ENCODE measurements at regions not wholly inside any gene's neighbourhood (a gene's known extent, or its start where the extent isn't known, plus 50 kb on each side); places are given as distances from the start of the nearest gene placed in this dataset.

DNA sequence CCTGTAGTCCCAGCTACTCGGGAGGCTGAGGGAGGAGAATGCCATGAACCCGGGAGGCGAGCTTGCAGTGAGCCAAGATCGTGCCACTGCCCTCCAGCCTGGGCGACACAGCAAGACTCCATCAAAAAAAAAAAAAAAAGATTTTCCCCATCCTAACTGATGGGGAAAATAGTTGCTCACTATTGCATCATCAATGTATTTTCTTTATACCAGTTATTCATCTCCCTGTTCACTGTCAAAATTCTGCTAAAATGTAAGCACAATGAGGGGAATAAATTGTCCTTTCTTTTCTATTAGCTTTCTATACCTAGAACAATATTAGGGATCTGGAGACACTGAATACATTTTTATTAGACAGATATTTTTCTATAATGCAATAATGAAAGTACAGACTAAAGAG, 561.3 kb downstream of the CCER1 start:
- Histone ChIP-seq H3K9me2 (replicated peaks; ENCODE audit: control insufficient read depth, low read length) (no peaks in the 10 kb centered on the region), H3K36me3 (ENCODE audit: control insufficient read depth, low read length) (no peaks in the 10 kb centered on the region), H3K27ac (ENCODE audit: low read depth, low read length) (no peak overlapping the region), H3K4me2 (ENCODE audit: low read length) (no peak overlapping the region), H3K4me3 (ENCODE audit: low read length) (no peak overlapping the region), H3F3A (ENCODE audit: control insufficient read depth, insufficient read depth) (no peaks in the 10 kb centered on the region), H3K9me3 (ENCODE audit: control insufficient read depth, insufficient read depth, low read length) (no peaks in the 10 kb centered on the region), H4K20me1 (ENCODE audit: control insufficient read depth, insufficient read depth, low read depth, low read length) (no peaks in the 10 kb centered on the region), H3K4me1 (ENCODE audit: control insufficient read depth, low read length) (no peaks in the 10 kb centered on the region), H3K79me2 (ENCODE audit: control insufficient read depth, low read length) (no peaks in the 10 kb centered on the region), H3K27me3 (ENCODE audit: control insufficient read depth, low read length) (no peaks in the 10 kb centered on the region)
- TF ChIP-seq CTCF (IDR thresholded peaks at IDR 0.05; ENCODE audit: low read depth, low read length, poor library complexity, severe bottlenecking) (no peak), EZH2phosphoT487 (IDR thresholded peaks at IDR 0.05; ENCODE audit: borderline replicate concordance, low read length) (no peak)

- no peaks in the 10 kb centered on the region for H3K36me3 ChIP-seq (ENCODE audit: control insufficient read depth, low read length)
- no peaks in the 10 kb centered on the region for H3F3A ChIP-seq (ENCODE audit: control insufficient read depth, insufficient read depth)
- H4K20me1 ChIP-seq (ENCODE audit: control insufficient read depth, insufficient read depth, low read depth, low read length): no peaks in the 10 kb centered on the region
- no peak overlapping the region for H3K4me2 ChIP-seq (ENCODE audit: low read length)
- H3K4me1 ChIP-seq (ENCODE audit: control insufficient read depth, low read length): no peaks in the 10 kb centered on the region
- no peak overlapping the region for H3K4me3 ChIP-seq (ENCODE audit: low read length)
- TF ChIP-seq EZH2phosphoT487 (IDR thresholded peaks at IDR 0.05; ENCODE audit: borderline replicate concordance, low read length) (no peak), CTCF (IDR thresholded peaks at IDR 0.05; ENCODE audit: low read depth, low read length, poor library complexity, severe bottlenecking) (no peak)
- no peaks in the 10 kb centered on the region for H3K79me2 ChIP-seq (ENCODE audit: control insufficient read depth, low read length)
- H3K27ac ChIP-seq (ENCODE audit: low read depth, low read length): no peak overlapping the region
- H3K9me2 ChIP-seq (replicated peaks; ENCODE audit: control insufficient read depth, low read length): no peaks in the 10 kb centered on the region
- no peaks in the 10 kb centered on the region for H3K9me3 ChIP-seq (ENCODE audit: control insufficient read depth, insufficient read depth, low read length)
- H3K27me3 ChIP-seq (ENCODE audit: control insufficient read depth, low read length): no peaks in the 10 kb centered on the region
These were observed 561.9 kb downstream of the CCER1 start for GRCh38 chr12:90393089-90393488.

GRCh38 chr12:90390947-90391346, 564.0 kb downstream of the CCER1 start:
- H4K20me1 ChIP-seq (ENCODE audit: control insufficient read depth, insufficient read depth, low read depth, low read length): no peaks in the 10 kb centered on the region
- no peaks in the 10 kb centered on the region for H3K9me2 ChIP-seq (replicated peaks; ENCODE audit: control insufficient read depth, low read length)
- no peaks in the 10 kb centered on the region for H3F3A ChIP-seq (ENCODE audit: control insufficient read depth, insufficient read depth)
- TF ChIP-seq CTCF (IDR thresholded peaks at IDR 0.05; ENCODE audit: low read depth, low read length, poor library complexity, severe bottlenecking): no peak
- TF ChIP-seq EZH2phosphoT487 (IDR thresholded peaks at IDR 0.05; ENCODE audit: borderline replicate concordance, low read length): no peak
- H3K27me3 ChIP-seq (ENCODE audit: control insufficient read depth, low read length): no peaks in the 10 kb centered on the region
- no peaks in the 10 kb centered on the region for H3K4me1 ChIP-seq (ENCODE audit: control insufficient read depth, low read length)
- no peak overlapping the region for H3K4me3 ChIP-seq (ENCODE audit: low read length)
- no peaks in the 10 kb centered on the region for H3K9me3 ChIP-seq (ENCODE audit: control insufficient read depth, insufficient read depth, low read length)
- H3K36me3 ChIP-seq (ENCODE audit: control insufficient read depth, low read length): no peaks in the 10 kb centered on the region
- H3K79me2 ChIP-seq (ENCODE audit: control insufficient read depth, low read length): no peaks in the 10 kb centered on the region
- H3K27ac ChIP-seq (ENCODE audit: low read depth, low read length): no peak overlapping the region
- H3K4me2 ChIP-seq (ENCODE audit: low read length): no peak overlapping the region

DNA sequence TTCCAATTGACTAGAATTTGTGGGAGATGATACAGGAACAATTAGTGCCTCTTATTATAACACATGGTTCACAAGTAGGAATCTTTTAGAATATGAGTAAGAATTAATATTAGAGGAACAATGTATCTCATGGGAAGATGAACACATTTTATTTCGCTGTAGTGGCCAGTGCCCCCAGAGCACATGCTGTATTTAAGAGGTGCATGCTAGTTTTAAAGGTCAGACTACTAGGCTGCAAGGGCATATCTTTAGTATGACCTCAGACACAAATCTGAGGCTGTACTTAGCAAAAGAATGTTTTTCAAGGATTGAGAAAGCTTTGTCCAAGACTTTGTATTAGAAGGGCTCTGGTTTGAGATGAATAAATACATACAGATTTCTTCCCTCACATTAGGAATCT, 586.9 kb downstream of the CCER1 start:
- Histone ChIP-seq H3K4me3 (ENCODE audit: low read length) (no peak overlapping the region), H3K27ac (ENCODE audit: low read depth, low read length) (no peak overlapping the region), H3K4me1 (ENCODE audit: control insufficient read depth, low read length) (no peaks in the 10 kb centered on the region), H3K4me2 (ENCODE audit: low read length) (no peak overlapping the region), H3K36me3 (ENCODE audit: control insufficient read depth, low read length) (no peaks in the 10 kb centered on the region), H3K27me3 (ENCODE audit: control insufficient read depth, low read length) (no peaks in the 10 kb centered on the region), H3F3A (ENCODE audit: control insufficient read depth, insufficient read depth) (no peaks in the 10 kb centered on the region), H3K79me2 (ENCODE audit: control insufficient read depth, low read length) (no peaks in the 10 kb centered on the region), H4K20me1 (ENCODE audit: control insufficient read depth, insufficient read depth, low read depth, low read length) (no peaks in the 10 kb centered on the region), H3K9me2 (replicated peaks; ENCODE audit: control insufficient read depth, low read length) (no peaks in the 10 kb centered on the region), H3K9me3 (ENCODE audit: control insufficient read depth, insufficient read depth, low read length) (no peaks in the 10 kb centered on the region)
- TF ChIP-seq EZH2phosphoT487 (IDR thresholded peaks at IDR 0.05; ENCODE audit: borderline replicate concordance, low read length) (no peak), CTCF (IDR thresholded peaks at IDR 0.05; ENCODE audit: low read depth, low read length, poor library complexity, severe bottlenecking) (no peak)
